NT2/D1 (cell line): ENCODE measurements at regions not wholly inside any gene's neighbourhood (a gene's known extent, or its start where the extent isn't known, plus 50 kb on each side); places are given as distances from the start of the nearest gene placed in this dataset.

Experiments used
- YY1 ChIP-seq: IDR thresholded peaks from 2 replicates; pipeline ENCODE4 v1.6.1; 2011; ENCODE audit not compliant: insufficient read length, insufficient read depth
- ZNF274 ChIP-seq: IDR thresholded peaks from 2 replicates; pipeline ENCODE4 v1.6.1; 2011; ENCODE audit warnings: mild to moderate bottlenecking, low read depth, low read length

DNA sequence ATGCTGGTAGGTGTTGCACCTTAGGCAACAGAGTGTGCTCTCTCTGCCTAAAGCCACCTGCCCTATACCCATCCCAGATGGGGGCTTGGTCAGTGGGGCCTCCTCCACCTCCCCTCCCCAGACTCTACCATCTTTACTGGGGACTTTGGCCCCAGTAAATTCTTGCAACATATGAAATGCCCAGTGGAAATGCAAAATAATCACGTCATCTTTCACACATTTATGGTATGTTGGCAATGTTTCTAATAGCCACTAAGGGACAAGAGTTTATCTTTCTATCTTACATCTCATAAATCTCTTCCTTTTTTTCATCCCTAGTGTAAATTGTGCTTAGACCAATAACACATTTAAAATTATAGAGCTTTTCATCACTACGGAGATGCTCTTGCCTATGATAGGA, 103.0 kb upstream of the MAML3 start:
- TF ChIP-seq YY1, result no peak
- TF ChIP-seq ZNF274, result no peak
